ENCODE measurements at regions not wholly inside any gene's neighbourhood (a gene's known extent, or its start where the extent isn't known, plus 50 kb on each side); places are given as distances from the start of the nearest gene placed in this dataset.

- no peaks in the 10 kb centered on the region for H3K79me2 ChIP-seq (ENCODE audit: control insufficient read depth, insufficient read depth, low read length)
- H4K20me1 ChIP-seq (replicated peaks; ENCODE audit: control insufficient read depth, extremely low read depth, insufficient read depth, low read length), result no peaks in the 10 kb centered on the region
- FAIRE-seq (no peak), DNase-seq (ENCODE audit: low read depth, low spot score) (no peak)
- H3K9me3 ChIP-seq (replicated peaks; ENCODE audit: control insufficient read depth, insufficient read depth, low read length), result no peaks in the 10 kb centered on the region
- dilution Hi-C loops (cut with MboI; ENCODE audit: extremely low pct_ligation_motif_present, low sequenced_read_pairs), result no loop called here
- ChIA-PET POLR2A (no interaction called here), CTCF (no interaction called here)
- TF ChIP-seq FOS (IDR thresholded peaks at IDR 0.05; ENCODE audit: borderline replicate concordance, insufficient read depth, low read length), result no peak
- TF ChIP-seq MAX (IDR thresholded peaks at IDR 0.05; ENCODE audit: insufficient read depth, insufficient read length), result no peak
- no peak for TF ChIP-seq JUN (IDR thresholded peaks at IDR 0.05; ENCODE audit: borderline replicate concordance, insufficient read depth, insufficient read length, low read depth)
- TF ChIP-seq CTCF (IDR thresholded peaks at IDR 0.05; ENCODE audit: extremely low read depth in 1 of 2, insufficient read depth in 1 of 2, low read depth in 1 of 2, low read length in 2 of 2), result no peak
- TF ChIP-seq POLR2AphosphoS5 (IDR thresholded peaks at IDR 0.05; ENCODE audit: insufficient read depth, low read depth, low read length), result no peak
- no peak for TF ChIP-seq MYC (IDR thresholded peaks at IDR 0.05; ENCODE audit: low read depth, low read length)
- TF ChIP-seq EZH2 (IDR thresholded peaks at IDR 0.05; ENCODE audit: borderline replicate concordance, low read depth, low read length, severe bottlenecking), result no peak
- no peak for TF ChIP-seq POLR2A (IDR thresholded peaks at IDR 0.05; ENCODE audit: low read depth, low read length)
- no peak for TF ChIP-seq GATA2 (IDR thresholded peaks at IDR 0.05; ENCODE audit: insufficient read depth, insufficient read length, low read depth, low read length)
- intact Hi-C loops (cut with micrococcal nuclease), result no loop called here
- no peaks in the 10 kb centered on the region for H3K36me3 ChIP-seq (ENCODE audit: control insufficient read depth in 2 of 2, extremely low read depth in 1 of 2, insufficient read depth in 2 of 2, low read length in 2 of 2)
- no TSS peak for BruUV-seq (replicated peaks)
- no peaks in the 10 kb centered on the region for H3K27me3 ChIP-seq (ENCODE audit: control insufficient read depth in 2 of 2, insufficient read depth in 2 of 2, low read length in 2 of 2)
- H3K27ac ChIP-seq (ENCODE audit: insufficient read depth, low read depth, low read length), result no peak overlapping the region
- no peaks in the 10 kb centered on the region for H3K4me1 ChIP-seq (ENCODE audit: control insufficient read depth, extremely low read depth, insufficient read depth, low read length)
- H3K9ac ChIP-seq (replicated peaks; ENCODE audit: extremely low read depth, insufficient read depth, low read length), result no peak overlapping the region
- no peak overlapping the region for H3K4me3 ChIP-seq (replicated peaks in 1 of 3; ENCODE audit: insufficient read depth in 1 of 3, low read depth in 1 of 3, low read length in 3 of 3)
- no peak overlapping the region for H2AFZ ChIP-seq (ENCODE audit: low read depth, low read length)
- H3K4me2 ChIP-seq (ENCODE audit: insufficient read depth, low read length), result no peak overlapping the region
- H3K9me1 ChIP-seq (replicated peaks; ENCODE audit: control insufficient read depth, extremely low read depth, insufficient read depth, low read length), result no peaks in the 10 kb centered on the region
Observed at GRCh38 chr13:64746845-64747244, 2483.3 kb downstream of the PCDH9 start.

All from endothelial cell of umbilical vein (primary cell).